NCI-H526 (cell line): ENCODE measurements at regions not wholly inside any gene's neighbourhood (a gene's known extent, or its start where the extent isn't known, plus 50 kb on each side); places are given as distances from the start of the nearest gene placed in this dataset.

Experiments used
- DNase-seq, 2 experiments: peaks; one replicate each; lab custom pipeline; 2025; lab: John Stamatoyannopoulos, UW

DNA sequence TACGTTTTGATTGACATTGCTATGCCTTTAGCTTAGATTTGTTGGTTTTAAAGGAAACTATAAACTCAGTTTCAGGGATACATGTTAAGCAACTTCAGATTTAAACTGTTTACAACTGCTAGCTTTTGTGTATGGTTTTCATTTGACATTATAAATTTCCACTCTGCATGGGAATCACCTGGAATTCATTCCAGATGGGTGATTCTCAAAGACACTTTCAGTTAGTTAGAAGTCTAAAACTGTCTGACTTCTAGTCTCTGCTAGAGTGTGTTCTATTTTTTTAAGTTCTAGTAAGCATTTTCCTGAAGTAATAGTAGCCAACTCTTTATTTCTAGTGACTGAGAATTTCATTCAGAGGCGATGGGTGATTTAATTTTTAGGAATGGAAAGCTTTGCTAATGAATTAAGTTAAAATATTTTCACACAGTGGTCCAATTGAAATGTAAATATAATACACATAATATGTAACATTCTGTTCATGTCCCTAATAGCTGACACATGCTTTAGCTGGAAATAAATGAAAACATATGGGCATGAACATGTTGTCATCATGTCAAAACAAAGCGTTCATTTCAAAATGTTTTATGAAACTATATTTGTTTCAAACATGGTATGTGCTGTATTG lies 58.3 kb upstream of the CSNK1A1L start:
- no peak for DNase-seq

DNA sequence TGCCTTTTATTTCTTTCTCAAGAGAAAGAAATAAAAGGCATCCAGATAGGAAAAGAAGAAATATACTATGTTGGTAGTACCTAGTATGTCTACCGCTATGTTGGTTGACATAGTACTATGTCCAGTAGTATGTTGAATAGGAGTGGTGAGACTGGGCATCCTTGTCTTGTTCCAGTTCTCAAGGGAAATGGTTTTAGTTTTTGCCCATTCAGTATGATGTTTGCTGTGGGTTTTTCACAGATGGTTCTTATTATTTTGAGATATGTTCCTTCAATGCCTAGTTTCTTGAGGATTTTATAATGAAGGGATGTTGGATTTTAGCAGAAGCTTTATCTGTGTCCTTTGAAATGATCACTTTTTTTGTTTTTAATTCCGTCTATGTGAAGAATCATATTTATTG lies 53.0 kb upstream of the CSNK1A1L start:
- no peak for DNase-seq

GRCh38 chr13:37155613-37156097 lies 50.2 kb upstream of the CSNK1A1L start:
- peak; percentile 46 to 62 for DNase-seq
